HepG2 (cell line): ENCODE measurements at regions not wholly inside any gene's neighbourhood (a gene's known extent, or its start where the extent isn't known, plus 50 kb on each side); places are given as distances from the start of the nearest gene placed in this dataset.

Experiments
- ATAC-seq: fragments of 200-7000 bp; cut with Tn5 transposase; 3 replicates; pipeline ENCODE4 v1.9.1; 2020; ENCODE audit warnings: mild to moderate bottlenecking, moderate library complexity
- BruUV-seq: library from RNA; stranded (reverse); fragments of 400-500 nt; replicated peaks from 2 replicates; lab custom pipeline; 2021; lab: Mats Ljungman, UMichigan
- CTCF ChIA-PET: fragments of 300-600 bp; formaldehyde crosslinking; extraction: SDS; loops from one replicate; lab custom pipeline; 2021; ENCODE audit warnings: low total read pairs, inconsistent platforms, low intra/inter-chr PET ratio; lab: Yijun Ruan, JAX
- POLR2A ChIA-PET: fragments of 350-600 bp; sonication (Branson Sonifier 250); formaldehyde crosslinking; loops from one replicate; lab custom pipeline; 2020; ENCODE audit warnings: antibody characterized with exemption, inconsistent platforms; lab: Yijun Ruan, JAX
- DNase-seq: peaks from one replicate; pipeline ENCODE4 v3.0.0-alpha.2; 2015; ENCODE audit warnings: low spot score
- FAIRE-seq: peaks from 3 replicates; lab custom pipeline; 2011; peaks lifted over from hg19 to GRCh38; lab: Jason Lieb, UNC
- H2AFZ ChIP-seq: one replicate; pipeline ENCODE4 v1.6.1; 2011; ENCODE audit warnings: low read length, inconsistent platforms
- H3K27ac ChIP-seq: fragments of 300-600 bp; 3 replicates; pipeline ENCODE4 v1.8.0; 2011; ENCODE audit warnings: mixed run types, mild to moderate bottlenecking, mixed read lengths, low read length, inconsistent platforms; ENCODE audit not compliant: insufficient read depth; ENCODE audit errors: extremely low read length
- H3K27me3 ChIP-seq, 2 experiments: fragments of 200-600 bp in 1 of 2; 2 replicates in 1 of 2; 3 replicates in 1 of 2; pipeline versions ENCODE4 v1.6.0 to v1.8.0; 2011; ENCODE audit warnings: low read length in 2 of 2, mild to moderate bottlenecking in 2 of 2, moderate library complexity in 2 of 2, inconsistent platforms in 1 of 2; ENCODE audit not compliant: insufficient read depth in 2 of 2, control insufficient read depth in 1 of 2
- H3K36me3 ChIP-seq, 2 experiments: fragments of 200-600 bp in 1 of 2; replicated peaks in 1 of 2; 2 replicates in 1 of 2; 3 replicates in 1 of 2; pipeline versions ENCODE4 v1.5.1 to v1.8.0; 2011; ENCODE audit warnings: low read length in 2 of 2, inconsistent platforms in 1 of 2; ENCODE audit not compliant: insufficient read depth in 2 of 2, control insufficient read depth in 1 of 2
- H3K4me1 ChIP-seq: 2 replicates; pipeline ENCODE4 v1.5.1; 2012; ENCODE audit warnings: low read length, inconsistent platforms; ENCODE audit not compliant: insufficient read depth
- H3K4me2 ChIP-seq: 2 replicates; pipeline ENCODE4 v1.6.0; 2011; ENCODE audit warnings: low read depth, low read length, inconsistent platforms
- H3K4me3 ChIP-seq, 3 experiments: fragments of 200-600 bp in 1 of 3; sonication (generic), shearing (Covaris generic) in 1 of 3; replicated peaks in 1 of 3; 2 replicates each; pipeline ENCODE4 v1.5.1; 2011 to 2016; ENCODE audit warnings: low read length in 3 of 3, inconsistent platforms in 2 of 3, low read depth in 2 of 3, mild to moderate bottlenecking in 2 of 3, control low read depth in 1 of 3, mixed read lengths in 1 of 3; ENCODE audit not compliant: insufficient read depth in 1 of 3
- H3K79me2 ChIP-seq: one replicate; pipeline ENCODE4 v1.6.1; 2011; ENCODE audit warnings: low read length, inconsistent platforms; ENCODE audit not compliant: insufficient read depth
- H3K9ac ChIP-seq: 2 replicates; pipeline ENCODE4 v1.6.0; 2011; ENCODE audit warnings: mild to moderate bottlenecking, low read depth, low read length, inconsistent platforms; ENCODE audit not compliant: insufficient read depth
- H3K9me3 ChIP-seq: 2 replicates; pipeline ENCODE4 v1.5.1; 2012; ENCODE audit warnings: mild to moderate bottlenecking, low read length
- H4K20me1 ChIP-seq: 2 replicates; pipeline ENCODE4 v1.6.0; 2011; ENCODE audit warnings: inconsistent platforms, mild to moderate bottlenecking, low read length, moderate library complexity; ENCODE audit not compliant: insufficient read depth
- GZF1 ChIP-seq: sonication (generic); formaldehyde crosslinking; IDR thresholded peaks from 2 replicates; pipeline ENCODE4 v1.5.1; 2020; ENCODE audit warnings: mild to moderate bottlenecking, missing genetic modification reagents
- IRF1 ChIP-seq: sonication (generic); formaldehyde crosslinking; IDR thresholded peaks from 2 replicates; pipeline ENCODE4 v1.4.0; 2020; ENCODE audit warnings: low read depth, mild to moderate bottlenecking, missing genetic modification reagents
- KLF13 ChIP-seq: sonication (generic); formaldehyde crosslinking; IDR thresholded peaks from 2 replicates; pipeline ENCODE4 v1.4.0; 2020; ENCODE audit warnings: mild to moderate bottlenecking, missing genetic modification reagents
- KMT2A ChIP-seq: sonication (generic); formaldehyde crosslinking; IDR thresholded peaks from 2 replicates; pipeline ENCODE4 v1.4.0; 2020; ENCODE audit warnings: missing genetic modification reagents
- MBNL3 ChIP-seq: fragments of 250-450 bp; sonication (Bioruptor Pico); conservative IDR thresholded peaks from 2 replicates; pipeline ENCODE4 v1.8.0; 2022; ENCODE audit warnings: mild to moderate bottlenecking, inconsistent platforms
- PBX3 ChIP-seq: sonication (generic); formaldehyde crosslinking; IDR thresholded peaks from 2 replicates; pipeline ENCODE4 v1.8.1; 2023; ENCODE audit warnings: missing genetic modification reagents, inconsistent platforms, borderline replicate concordance
- RBAK ChIP-seq: sonication (generic); formaldehyde crosslinking; IDR thresholded peaks from 2 replicates; pipeline ENCODE4 v1.5.1; 2020; ENCODE audit warnings: mild to moderate bottlenecking, missing genetic modification reagents
- SP4 ChIP-seq: sonication (generic); formaldehyde crosslinking; IDR thresholded peaks from 2 replicates; pipeline ENCODE4 v1.8.1; 2023; ENCODE audit warnings: mild to moderate bottlenecking, missing genetic modification reagents
- ZNF24 ChIP-seq: fragments of 450-650 bp; IDR thresholded peaks from 2 replicates; pipeline ENCODE4 v1.6.1; 2017; ENCODE audit warnings: antibody characterized with exemption, mild to moderate bottlenecking
- ZNF337 ChIP-seq: sonication (generic); formaldehyde crosslinking; IDR thresholded peaks from 2 replicates; pipeline ENCODE4 v1.5.1; 2020; ENCODE audit warnings: missing genetic modification reagents, low read depth, mild to moderate bottlenecking, borderline replicate concordance
- ZNF501 ChIP-seq: sonication (generic); formaldehyde crosslinking; IDR thresholded peaks from 2 replicates; pipeline ENCODE4 v1.5.1; 2020; ENCODE audit warnings: mild to moderate bottlenecking, moderate library complexity, missing genetic modification reagents
- ZNF598 ChIP-seq: sonication (generic); formaldehyde crosslinking; IDR thresholded peaks from 2 replicates; pipeline ENCODE4 v1.5.1; 2020; ENCODE audit warnings: mild to moderate bottlenecking, missing genetic modification reagents, borderline replicate concordance
- ZNF703 ChIP-seq: sonication (generic); formaldehyde crosslinking; IDR thresholded peaks from 2 replicates; pipeline ENCODE4 v1.5.1; 2020; ENCODE audit warnings: missing genetic modification reagents, mild to moderate bottlenecking, moderate library complexity, borderline replicate concordance
- WGBS: methylation state at CpG from one replicate; pipeline ENCODE4 v1.1.6; 2017; ENCODE audit warnings: low lambda C conversion rate; 5-methylcytosine and 5-hydroxymethylcytosine counted together
- in situ Hi-C: cut with HindIII; loops from 2 replicates; pipeline ENCODE4 v1.10.0; 2017; ENCODE audit warnings: low pct_unique_long_range_greater_than_20kb; ENCODE audit not compliant: extremely low pct_ligation_motif_present
- intact Hi-C: fragments of 100-400 bp; cut with micrococcal nuclease; formaldehyde crosslinking; loops from one replicate; pipeline ENCODE4 v1.10.0; 2022; ENCODE audit not compliant: unreplicated experiment

- Histone ChIP-seq H3K4me3 (no peak overlapping the region), H4K20me1 (no peaks in the 10 kb centered on the region), H3K79me2 (no peaks in the 10 kb centered on the region), H3K27me3 (no peaks in the 10 kb centered on the region), H3K9me3 (no peaks in the 10 kb centered on the region), H3K9ac (no peak overlapping the region), H3K27ac (no peak overlapping the region), H3K4me2 (no peak overlapping the region), H3K36me3 (no peaks in the 10 kb centered on the region), H2AFZ (no peak overlapping the region), H3K4me1 (peaks cover 23% of the 10 kb centered on the region)
- TF ChIP-seq ZNF598 (CRISPR knock-in tag) (no peak), KMT2A (CRISPR knock-in tag) (no peak), SP4 (CRISPR knock-in tag) (no peak), ZNF501 (CRISPR knock-in tag) (no peak), KLF13 (no peak), ZNF24 (no peak), RBAK (CRISPR knock-in tag) (no peak), MBNL3 (no peak), ZNF337 (no peak), PBX3 (CRISPR knock-in tag) (no peak), ZNF703 (no peak), IRF1 (CRISPR knock-in tag) (no peak), GZF1 (CRISPR knock-in tag) (no peak)
- DNase-seq (no peak), ATAC-seq (no peak), FAIRE-seq (no peak)
- no TSS peak for BruUV-seq
- WGBS, result 88% methylated on average over 3 of the region's 3 CpGs
- in situ Hi-C loops, result no loop called here
- intact Hi-C loops, result no loop called here
- CTCF ChIA-PET, result no interaction called here
- POLR2A ChIA-PET, result no interaction called here
Measured at GRCh38 chr9:107227774-107228173, 55.3 kb upstream of the RAD23B start.
